Fibroblast of villous mesenchyme (primary cell): ENCODE measurements at regions not wholly inside any gene's neighbourhood (a gene's known extent, or its start where the extent isn't known, plus 50 kb on each side); places are given as distances from the start of the nearest gene placed in this dataset.

Experiments
- DNase-seq: peaks from one replicate; pipeline ENCODE4 v3.0.0-alpha.2; 2010; ENCODE audit warnings: low read depth
- H3K4me3 ChIP-seq: 2 replicates; pipeline ENCODE4 v1.5.1; 2011; ENCODE audit warnings: low read depth, mild to moderate bottlenecking, low read length
- CTCF ChIP-seq: IDR thresholded peaks from 2 replicates; pipeline ENCODE4 v1.5.1; 2012; ENCODE audit warnings: low read depth, mild to moderate bottlenecking, low read length; ENCODE audit not compliant: insufficient read depth

DNA sequence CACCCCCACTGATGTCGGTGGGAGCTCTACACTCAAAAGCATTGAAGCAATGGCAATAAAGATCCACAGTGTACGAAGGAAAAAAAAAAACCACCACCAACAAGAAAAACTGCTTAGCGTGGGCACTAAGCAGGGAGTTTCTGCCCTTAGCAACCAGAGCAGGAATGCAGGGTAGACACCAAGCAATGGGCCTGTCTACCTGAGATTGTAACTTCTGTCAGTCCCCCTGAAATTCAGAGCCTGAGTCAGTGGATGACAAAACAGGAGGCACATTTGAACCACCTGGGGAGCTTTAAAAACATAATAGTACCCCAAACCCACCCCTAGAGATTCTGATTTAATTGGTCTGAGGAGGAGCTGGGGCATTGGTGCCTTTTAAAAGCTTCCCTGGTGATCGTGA is 275.2 kb downstream of the SATB1 start:
- no peak overlapping the region for H3K4me3 ChIP-seq
- DNase-seq, result no peak
- no peak for TF ChIP-seq CTCF

DNA sequence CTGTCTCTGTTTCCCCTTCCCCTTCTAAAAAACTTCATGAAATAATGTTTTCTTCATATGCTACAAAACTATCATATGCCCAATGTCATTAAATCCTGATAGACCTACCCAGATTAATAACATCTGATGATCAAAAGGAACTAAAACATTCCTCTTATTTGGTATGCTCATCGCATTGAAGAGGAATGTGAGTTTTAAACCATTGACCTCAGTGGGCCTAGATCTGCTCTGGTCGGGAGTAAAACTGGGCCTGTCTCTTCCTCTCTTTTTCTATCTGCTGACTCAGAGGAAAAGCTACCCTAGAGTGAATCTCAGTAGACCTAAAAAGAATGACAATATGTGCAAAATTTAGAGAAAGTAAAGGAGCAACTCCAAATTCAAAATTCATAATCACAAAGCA is 275.8 kb downstream of the SATB1 start:
- no peak overlapping the region for H3K4me3 ChIP-seq
- DNase-seq, result no peak

DNA sequence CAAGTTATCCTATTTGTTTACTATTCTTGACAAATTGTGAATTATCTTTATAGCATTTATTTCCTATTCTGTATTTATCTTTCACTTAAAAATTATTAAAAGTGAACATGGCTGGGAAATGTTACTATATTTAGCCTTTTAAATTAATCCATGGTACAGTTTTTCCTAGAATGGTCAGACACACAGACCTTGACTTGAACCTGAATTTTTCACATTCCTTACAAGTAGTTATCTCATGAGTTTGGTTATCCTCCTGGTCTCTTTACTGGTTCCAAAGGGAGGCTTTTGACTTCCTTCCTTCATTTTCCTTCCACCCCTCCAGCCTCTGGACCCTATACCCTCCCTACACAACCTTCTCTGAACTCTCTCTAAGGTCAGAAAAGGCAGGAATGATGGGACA is 280.6 kb downstream of the SATB1 start:
- no peak for TF ChIP-seq CTCF
- DNase-seq, result no peak
- no peak overlapping the region for H3K4me3 ChIP-seq

More for the DNA sequence above, 275.8 kb downstream of the SATB1 start:
- TF ChIP-seq CTCF, result no peak

- DNase-seq, result no peak
- H3K4me3 ChIP-seq, result no peak overlapping the region
- no peak for TF ChIP-seq CTCF
Measured at GRCh38 chr3:18143258-18143780, 281.8 kb downstream of the SATB1 start.

GRCh38 chr3:18137958-18138357 is 287.2 kb downstream of the SATB1 start:
- DNase-seq, result no peak
- no peak for TF ChIP-seq CTCF
- no peak overlapping the region for H3K4me3 ChIP-seq

- no peak for TF ChIP-seq CTCF
- DNase-seq, result no peak
- H3K4me3 ChIP-seq, result no peak overlapping the region
Measured at GRCh38 chr3:18135060-18135814, 289.9 kb downstream of the SATB1 start.
